HFFc6 (cell line): ENCODE measurements at regions not wholly inside any gene's neighbourhood (a gene's known extent, or its start where the extent isn't known, plus 50 kb on each side); places are given as distances from the start of the nearest gene placed in this dataset.

ENCODE experiments used
- DNase-seq: peaks from one replicate; pipeline ENCODE4 v3.0.0-alpha.2; 2018
- H3K27ac Mint-ChIP-seq: 2 replicates; pipeline ENCODE4 v1.8.0; 2020; ENCODE audit warnings: mild to moderate bottlenecking, mixed read lengths
- H3K27me3 Mint-ChIP-seq: 2 replicates; pipeline ENCODE4 v1.8.0; 2021; ENCODE audit warnings: mild to moderate bottlenecking, moderate library complexity, mixed read lengths; ENCODE audit not compliant: insufficient read depth
- H3K36me3 Mint-ChIP-seq: 2 replicates; pipeline ENCODE4 v1.8.0; 2021; ENCODE audit warnings: low read depth, mixed read lengths
- H3K4me1 Mint-ChIP-seq: 2 replicates; pipeline ENCODE4 v1.8.0; 2020; ENCODE audit warnings: low read depth, mixed read lengths
- H3K4me3 Mint-ChIP-seq: 2 replicates; pipeline ENCODE4 v1.8.0; 2020; ENCODE audit warnings: mild to moderate bottlenecking, moderate library complexity, mixed read lengths
- H3K9me3 Mint-ChIP-seq: 2 replicates; pipeline ENCODE4 v1.8.0; 2020; ENCODE audit warnings: mild to moderate bottlenecking, mixed read lengths
- CTCF ChIP-seq: fragments of 200-600 bp; sonication (generic); IDR thresholded peaks from 2 replicates; pipeline ENCODE4 v1.5.0; 2021; ENCODE audit warnings: antibody characterized with exemption, mild to moderate bottlenecking

- Mint-ChIP-seq H3K4me3 (no peak overlapping the region), H3K36me3 (no peaks in the 10 kb centered on the region), H3K27ac (no peak overlapping the region), H3K9me3 (peaks cover 9% of the 10 kb centered on the region; the same call in 1 of the 2 replicates), H3K4me1 (no peaks in the 10 kb centered on the region), H3K27me3 (no peaks in the 10 kb centered on the region)
- TF ChIP-seq CTCF: no peak
- no peak for DNase-seq
Measured at GRCh38 chr16:8178271-8178670, 412.0 kb downstream of the TMEM114 start.

DNA sequence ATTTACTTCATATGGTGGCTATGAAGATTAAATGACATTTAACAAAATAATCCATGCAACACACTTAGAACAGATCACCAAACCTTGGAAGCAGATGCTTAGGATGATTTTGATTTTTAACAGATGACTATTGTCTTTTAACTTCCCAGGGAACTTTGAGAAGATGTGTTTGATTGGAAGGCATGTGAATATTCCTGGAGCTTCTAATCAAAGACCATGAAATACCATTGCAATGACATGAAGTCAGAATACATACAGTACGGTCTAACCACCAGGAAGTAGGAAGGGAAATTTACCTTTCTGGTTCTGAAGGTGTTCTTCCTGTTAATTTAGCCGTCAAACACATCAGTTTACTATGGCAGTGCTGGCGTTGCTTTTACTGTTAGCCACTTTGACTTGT, 414.9 kb downstream of the TMEM114 start:
- Mint-ChIP-seq H3K36me3 (no peaks in the 10 kb centered on the region), H3K27me3 (no peaks in the 10 kb centered on the region), H3K27ac (no peak overlapping the region), H3K9me3 (peaks cover 3% of the 10 kb centered on the region), H3K4me3 (no peak overlapping the region), H3K4me1 (no peaks in the 10 kb centered on the region)
- TF ChIP-seq CTCF: no peak
- DNase-seq: no peak

GRCh38 chr16:8173111-8173644, 417.1 kb downstream of the TMEM114 start:
- TF ChIP-seq CTCF: peak; percentile 81
- no peak overlapping the region for H3K4me3 Mint-ChIP-seq
- H3K9me3 Mint-ChIP-seq: peaks cover 16% of the 10 kb centered on the region
- H3K27ac Mint-ChIP-seq: no peak overlapping the region
- no peaks in the 10 kb centered on the region for H3K27me3 Mint-ChIP-seq
- peaks cover 4% of the 10 kb centered on the region; the same call in 1 of the 2 replicates for H3K36me3 Mint-ChIP-seq
- H3K4me1 Mint-ChIP-seq: no peaks in the 10 kb centered on the region
- DNase-seq: peak; percentile 41

- no peak for TF ChIP-seq CTCF
- Mint-ChIP-seq H3K4me1 (no peaks in the 10 kb centered on the region), H3K9me3 (peaks cover 22% of the 10 kb centered on the region), H3K4me3 (no peak overlapping the region), H3K27ac (no peak overlapping the region), H3K36me3 (peaks cover 4% of the 10 kb centered on the region; the same call in 1 of the 2 replicates), H3K27me3 (no peaks in the 10 kb centered on the region)
- no peak for DNase-seq
Measured at GRCh38 chr16:8172551-8172950, 417.8 kb downstream of the TMEM114 start.

DNA sequence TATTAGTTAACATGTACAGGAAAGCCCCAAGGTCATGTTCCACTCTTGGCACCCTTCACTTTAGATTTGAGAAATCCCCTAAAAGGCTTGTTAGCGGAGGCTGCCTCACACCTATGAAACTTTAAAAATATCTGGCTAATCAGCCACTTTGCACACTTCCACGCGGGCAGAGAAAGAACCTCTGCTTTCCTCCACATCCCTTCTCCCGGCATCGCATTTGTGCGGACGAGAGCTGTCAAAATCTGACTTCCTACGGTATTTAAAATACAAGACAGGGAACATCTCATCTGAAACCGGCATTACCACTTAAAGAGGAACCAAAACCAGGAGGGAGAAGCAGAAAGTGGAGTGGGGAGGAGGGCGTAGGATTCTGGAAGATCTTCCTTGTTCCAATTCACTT, 422.3 kb downstream of the TMEM114 start:
- Mint-ChIP-seq H3K4me3 (no peak overlapping the region), H3K36me3 (peaks cover 4% of the 10 kb centered on the region; the same call in 1 of the 2 replicates), H3K9me3 (peaks cover 40% of the 10 kb centered on the region), H3K4me1 (no peaks in the 10 kb centered on the region), H3K27me3 (no peaks in the 10 kb centered on the region), H3K27ac (no peak overlapping the region)
- TF ChIP-seq CTCF: no peak
- DNase-seq: no peak

DNA sequence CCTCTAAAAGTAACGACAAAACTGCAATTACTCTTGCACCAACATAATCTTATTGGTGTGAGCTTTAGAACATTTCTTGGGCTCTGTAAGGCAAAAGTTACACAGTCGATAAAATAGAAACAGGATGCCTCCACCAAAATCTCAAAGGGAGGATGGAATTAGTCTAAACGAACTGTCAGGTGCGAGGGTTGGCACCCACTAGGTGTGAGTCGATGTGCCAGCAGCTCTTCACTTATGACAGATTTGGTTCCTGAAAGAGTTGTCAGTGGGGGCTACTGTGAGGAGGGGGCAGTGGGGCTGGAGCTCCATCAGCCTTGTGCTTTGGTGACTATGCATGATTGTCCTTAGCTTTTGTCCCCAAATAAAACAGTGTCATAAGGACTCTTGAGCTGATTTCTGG, 422.9 kb downstream of the TMEM114 start:
- no peak for TF ChIP-seq CTCF
- Mint-ChIP-seq H3K27me3 (no peaks in the 10 kb centered on the region), H3K4me1 (no peaks in the 10 kb centered on the region), H3K27ac (no peak overlapping the region), H3K4me3 (no peak overlapping the region), H3K9me3 (peaks cover 45% of the 10 kb centered on the region), H3K36me3 (peaks cover 4% of the 10 kb centered on the region; the same call in 1 of the 2 replicates)
- DNase-seq: no peak
